Sciatic nerve (tissue), 2 donors: ENCODE measurements at regions not wholly inside any gene's neighbourhood (a gene's known extent, or its start where the extent isn't known, plus 50 kb on each side); places are given as distances from the start of the nearest gene placed in this dataset.
"Not testable (repeated sequence)": the region's sequence is repeated elsewhere in the genome, so short reads cannot be mapped to it uniquely, and the experiment has no call there.

Experiments
- ATAC-seq: fragments of 200-7000 bp; cut with Tn5 transposase; one replicate; pipeline ENCODE4 v1.9.1; 2020; ENCODE audit warnings: mild to moderate bottlenecking, moderate library complexity
- DNase-seq: peaks from one replicate; pipeline ENCODE4 v3.0.0-alpha.2; 2020; ENCODE audit warnings: low spot score
- intact Hi-C: fragments of 100-400 bp; cut with DNase I; formaldehyde crosslinking; loops from one replicate; pipeline ENCODE4 v1.14.2; 2022
- donor health status: DM: no; HTN: no; CAD: no.
- donor health status: DM: no; HTN: no; CAD: no.

DNA sequence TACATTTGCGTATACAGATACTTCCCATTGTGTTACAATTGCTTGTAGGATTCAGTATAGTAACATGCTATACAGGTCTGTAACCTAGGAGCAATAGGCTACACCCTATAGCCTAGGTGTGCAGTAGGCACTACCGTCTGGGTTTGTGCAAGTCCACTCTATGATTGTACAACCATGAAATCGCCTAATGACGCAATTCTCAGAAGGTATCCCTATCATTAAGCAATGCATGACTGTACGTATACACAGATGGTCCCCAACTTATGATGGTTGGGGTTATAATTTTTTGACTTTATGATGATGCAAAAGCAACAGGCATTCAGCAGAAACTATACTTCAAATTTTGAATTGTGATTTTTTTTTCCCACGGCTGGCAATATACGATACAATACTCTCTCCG is 458.2 kb upstream of the NOX3 start:
- DNase-seq (no peak), ATAC-seq (no peak)
- intact Hi-C loops = no loop called here

DNA sequence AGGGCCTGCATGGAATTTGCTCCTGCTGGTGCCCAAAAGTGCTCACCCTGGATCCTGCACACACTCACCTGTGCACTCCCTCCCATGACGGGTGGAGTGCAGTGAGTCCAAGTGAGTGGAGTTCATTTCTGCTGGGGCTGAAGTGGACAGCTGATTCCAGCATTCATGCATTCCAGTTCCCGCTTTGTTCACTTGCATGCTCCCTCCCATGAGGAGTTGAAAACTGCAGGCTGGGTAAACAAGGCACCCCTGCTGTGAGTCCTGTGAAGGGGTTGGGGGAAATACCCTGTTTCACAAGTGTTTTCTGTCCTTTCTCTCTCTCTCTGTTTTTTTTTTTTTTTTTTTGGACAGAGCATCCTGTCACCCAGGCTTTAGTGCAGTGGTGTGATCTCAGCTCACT is 454.1 kb upstream of the NOX3 start:
- no peak for ATAC-seq

DNA sequence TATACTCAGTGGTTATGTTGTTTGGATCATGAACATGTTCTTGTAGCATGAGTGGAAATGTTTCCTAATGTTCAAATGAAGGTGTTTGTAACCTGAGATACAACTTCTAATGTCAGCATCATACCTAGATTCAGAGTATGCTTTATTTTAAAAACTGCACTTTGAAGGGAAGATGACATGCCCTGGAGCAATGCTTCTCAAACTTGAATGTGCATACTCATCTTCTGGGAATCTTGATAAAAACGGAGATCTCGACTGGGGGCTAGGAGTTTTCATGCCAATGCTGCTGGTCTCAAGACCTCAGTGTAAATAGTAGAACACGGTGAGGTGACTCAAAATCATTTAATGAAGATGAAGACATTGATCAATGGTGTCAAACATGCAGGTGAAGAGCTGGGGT is 440.0 kb upstream of the NOX3 start:
- DNase-seq (no peak), ATAC-seq (no peak)

More for the DNA sequence above, 454.1 kb upstream of the NOX3 start:
- intact Hi-C loops = loop anchor here (5.0 kb wide), 1 partner anchor 1058 kb away; no protein-coding TSS in a partner anchor
- no peak for DNase-seq

DNA sequence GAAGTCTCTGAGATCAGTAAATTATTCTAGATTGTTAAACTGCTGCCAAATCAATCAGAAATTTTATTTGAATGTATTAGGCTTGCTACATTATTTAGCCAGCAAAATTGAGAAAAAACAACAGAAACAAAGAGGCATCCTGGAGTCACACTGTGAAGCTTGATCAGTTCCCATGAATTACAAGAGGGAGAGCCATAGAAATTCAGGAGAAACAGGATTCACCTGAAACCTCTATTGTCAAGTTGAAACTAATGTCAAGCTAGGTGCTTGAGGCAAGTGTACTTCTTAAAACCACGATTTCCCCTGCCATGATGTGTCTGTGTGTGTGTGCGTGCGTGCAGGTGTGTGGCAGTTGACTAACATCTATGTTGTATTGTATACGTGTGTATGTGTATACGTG is 439.1 kb upstream of the NOX3 start:
- no peak for DNase-seq
- intact Hi-C loops = no loop called here
- no peak for ATAC-seq

More for the DNA sequence above, 440.0 kb upstream of the NOX3 start:
- intact Hi-C loops = no loop called here

DNA sequence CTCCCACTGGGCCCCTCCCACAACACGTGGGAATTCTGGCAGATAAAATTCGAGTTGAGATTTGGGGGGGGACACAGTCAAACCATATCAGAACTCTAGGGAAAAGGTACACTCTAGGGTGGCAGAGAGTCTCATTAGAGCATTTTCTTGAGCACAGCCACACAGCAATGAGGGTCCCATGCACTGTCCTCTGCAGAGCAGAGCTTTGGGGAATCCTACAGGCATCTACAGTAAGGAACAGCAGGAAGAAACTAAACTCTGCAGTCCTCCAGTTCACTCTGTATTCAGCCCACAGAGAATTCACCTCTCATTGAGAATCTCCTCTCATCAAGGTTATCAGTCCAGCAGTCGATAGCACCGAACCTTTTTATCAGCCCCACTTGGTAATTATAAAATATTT is 438.6 kb upstream of the NOX3 start:
- no peak for DNase-seq
- no peak for ATAC-seq
- intact Hi-C loops = no loop called here

DNA sequence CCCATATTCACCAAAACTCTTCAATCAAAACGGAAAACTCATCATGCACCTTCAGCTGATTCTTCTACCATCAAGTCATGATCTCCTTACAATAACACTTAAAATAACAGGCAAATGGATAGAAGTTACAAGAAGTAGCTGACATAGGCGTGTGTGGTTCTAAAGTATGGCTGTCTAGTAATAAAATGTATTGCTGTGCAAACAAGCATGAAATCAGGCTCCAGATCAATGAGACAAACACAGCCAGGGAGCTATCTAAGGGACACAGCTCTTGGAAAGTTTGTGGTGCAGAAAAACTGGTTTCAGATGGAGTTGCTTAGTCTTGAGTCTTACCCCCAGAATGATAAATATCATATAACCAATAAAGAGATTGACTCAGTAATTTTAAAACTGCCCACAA is 434.8 kb upstream of the NOX3 start:
- no peak for ATAC-seq
- intact Hi-C loops = no loop called here
- DNase-seq = no peak

GRCh38 chr6:155889410-155889809 is 433.8 kb upstream of the NOX3 start:
- intact Hi-C loops = no loop called here
- ATAC-seq (no peak), DNase-seq (no peak)

DNA sequence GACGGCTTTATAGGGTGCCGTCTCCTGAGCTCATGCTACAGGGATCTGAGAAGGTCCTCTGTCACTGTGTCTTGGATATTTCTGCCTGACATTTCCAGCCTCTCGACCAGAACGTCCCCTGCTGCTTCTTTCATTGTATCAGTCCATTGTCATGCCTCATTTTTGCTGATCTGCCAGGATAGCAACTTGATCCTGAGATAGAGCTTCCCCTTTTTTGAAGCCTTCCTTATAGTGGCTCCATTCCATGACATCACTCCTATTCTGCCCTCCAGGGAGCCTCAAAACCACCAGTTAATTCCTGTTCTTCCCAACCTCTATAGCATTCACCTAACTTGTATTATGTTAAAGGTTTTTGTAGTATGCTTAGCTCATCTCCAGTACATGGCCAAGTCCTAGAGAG is 431.8 kb upstream of the NOX3 start:
- DNase-seq = no peak
- no peak for ATAC-seq
- intact Hi-C loops = no loop called here

DNA sequence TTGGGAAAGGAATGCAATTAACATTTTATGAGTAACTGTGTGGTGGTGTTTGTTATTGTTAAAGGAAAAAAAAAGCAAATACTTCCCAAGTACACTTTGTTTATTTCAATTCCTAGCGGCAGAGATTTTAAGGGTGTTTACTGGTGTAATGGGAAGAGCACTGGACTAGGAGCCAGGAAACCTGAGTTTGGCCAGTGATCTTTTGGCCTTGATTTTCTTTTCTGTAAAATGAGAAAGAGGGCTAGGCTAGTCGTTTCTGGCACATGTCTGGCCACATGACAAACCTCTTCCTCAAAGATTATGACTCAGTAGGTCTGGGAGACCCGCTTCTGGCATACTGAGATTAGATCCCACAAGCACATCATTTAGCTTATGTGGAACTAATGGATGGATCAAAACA is 428.1 kb upstream of the NOX3 start:
- ATAC-seq (peak; percentile 13), DNase-seq (no peak)
- intact Hi-C loops = no loop called here

DNA sequence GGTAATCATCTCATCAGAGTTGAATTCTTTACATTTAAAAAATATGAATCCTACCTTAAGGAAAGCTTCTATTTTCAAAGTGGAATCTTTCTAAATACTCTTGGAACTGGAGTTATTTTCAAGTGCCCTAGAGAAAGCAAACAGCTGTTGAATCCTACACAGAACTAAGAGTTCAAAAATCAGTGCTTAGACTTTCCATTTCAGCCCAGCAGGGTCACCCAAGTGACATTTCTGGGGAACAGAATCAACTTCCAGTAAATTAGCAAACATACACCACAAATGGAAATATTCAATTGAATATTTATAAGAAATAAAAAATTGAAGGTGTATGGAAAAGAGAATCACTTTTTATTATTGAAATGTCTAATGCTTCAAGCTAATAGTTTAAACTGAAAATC is 427.7 kb upstream of the NOX3 start:
- DNase-seq (no peak), ATAC-seq (no peak)
- intact Hi-C loops = no loop called here

GRCh38 chr6:155882527-155883333 is 427.1 kb upstream of the NOX3 start:
- ATAC-seq (no peak), DNase-seq (no peak)
- intact Hi-C loops = no loop called here

DNA sequence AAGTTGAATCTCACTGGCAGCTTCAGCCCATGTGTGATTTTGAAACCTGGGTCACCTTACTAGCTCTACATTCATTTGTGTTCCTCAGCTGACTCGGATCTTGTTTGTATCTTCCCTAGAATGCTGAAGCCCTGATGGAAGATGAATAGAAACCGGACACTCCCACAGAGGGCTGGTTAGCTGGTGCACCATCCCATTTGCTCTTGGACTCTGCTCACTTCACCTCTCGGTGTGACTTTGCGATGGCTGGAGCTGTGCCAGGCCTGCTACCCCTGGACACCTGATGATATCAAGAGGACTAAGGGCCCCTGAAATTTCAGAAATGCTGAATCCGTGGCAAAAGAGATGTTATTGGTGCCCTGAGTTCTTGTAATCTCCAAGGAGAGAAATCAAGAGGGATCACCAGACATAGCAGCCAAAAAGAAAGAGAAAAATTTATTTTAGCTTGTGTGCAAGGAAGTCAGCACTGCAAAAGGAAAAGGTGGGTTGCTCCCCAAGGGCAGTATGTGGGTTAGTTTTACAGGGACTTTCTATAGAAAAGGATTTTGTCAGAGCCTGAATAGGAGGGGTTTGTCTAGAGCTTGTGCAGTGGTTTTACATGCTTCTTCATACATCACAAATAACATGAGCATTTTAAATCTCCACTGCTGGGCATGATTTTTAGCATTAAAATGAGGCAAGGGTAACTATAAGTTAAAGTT is 426.3 kb upstream of the NOX3 start:
- ATAC-seq = peak; percentile 50
- intact Hi-C loops = no loop called here

GRCh38 chr6:155880900-155881299 is 425.3 kb upstream of the NOX3 start:
- no peak for ATAC-seq
- intact Hi-C loops = no loop called here
- DNase-seq = no peak

More for the DNA sequence above, 426.3 kb upstream of the NOX3 start:
- DNase-seq = no peak

- intact Hi-C loops = no loop called here
- no peak for ATAC-seq
- DNase-seq = no peak
Observed at GRCh38 chr6:155872961-155873360, 417.3 kb upstream of the NOX3 start.

- intact Hi-C loops = no loop called here
- ATAC-seq (no peak), DNase-seq (no peak)
Observed at GRCh38 chr6:155867682-155868081, 412.0 kb upstream of the NOX3 start.

DNA sequence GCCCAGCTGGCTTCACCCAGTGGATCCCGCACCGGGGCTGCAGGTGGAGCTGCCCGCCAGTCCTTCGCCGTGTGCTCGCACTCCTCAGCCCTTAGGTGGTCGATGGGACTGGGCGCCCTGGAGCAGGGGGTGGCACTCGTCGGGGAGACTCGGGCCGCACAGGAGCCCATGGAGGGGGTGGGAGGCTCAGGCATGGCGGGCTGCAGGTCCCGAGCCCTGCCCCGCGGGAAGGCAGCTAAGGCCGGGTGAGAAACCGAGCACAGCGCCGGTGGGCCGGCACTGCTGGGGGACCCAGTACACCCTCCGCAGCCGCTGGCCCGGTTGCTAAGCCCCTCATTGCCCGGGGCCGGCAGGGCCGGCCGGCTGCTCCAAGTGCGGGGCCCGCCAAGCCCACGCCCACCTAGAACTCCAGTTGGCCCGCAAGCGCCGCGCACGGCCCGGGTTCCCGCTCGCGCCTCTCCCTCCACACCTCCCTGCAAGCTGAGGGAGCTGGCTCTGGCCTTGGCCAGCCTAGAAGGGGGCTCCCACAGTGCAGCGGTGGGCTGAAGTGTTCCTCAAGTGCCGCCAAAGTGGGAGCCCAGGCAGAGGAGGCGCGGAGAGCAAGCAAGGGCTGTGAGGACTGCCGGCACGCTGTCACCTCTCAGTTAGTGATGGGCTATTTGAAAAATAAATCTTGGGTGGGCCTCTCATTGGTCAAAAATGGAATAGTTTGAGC is 411.2 kb upstream of the NOX3 start:
- intact Hi-C loops, ATAC-seq, DNase-seq: not testable (repeated sequence)

GRCh38 chr6:155861821-155862220 is 406.2 kb upstream of the NOX3 start:
- no peak for ATAC-seq
- intact Hi-C loops = no loop called here
- DNase-seq = no peak

- intact Hi-C loops, DNase-seq, ATAC-seq: not testable (repeated sequence)
Observed at GRCh38 chr6:155858906-155859305, 403.3 kb upstream of the NOX3 start.

- intact Hi-C loops = no loop called here
- DNase-seq (no peak), ATAC-seq (no peak)
Observed at GRCh38 chr6:155854787-155855186, 399.1 kb upstream of the NOX3 start.

DNA sequence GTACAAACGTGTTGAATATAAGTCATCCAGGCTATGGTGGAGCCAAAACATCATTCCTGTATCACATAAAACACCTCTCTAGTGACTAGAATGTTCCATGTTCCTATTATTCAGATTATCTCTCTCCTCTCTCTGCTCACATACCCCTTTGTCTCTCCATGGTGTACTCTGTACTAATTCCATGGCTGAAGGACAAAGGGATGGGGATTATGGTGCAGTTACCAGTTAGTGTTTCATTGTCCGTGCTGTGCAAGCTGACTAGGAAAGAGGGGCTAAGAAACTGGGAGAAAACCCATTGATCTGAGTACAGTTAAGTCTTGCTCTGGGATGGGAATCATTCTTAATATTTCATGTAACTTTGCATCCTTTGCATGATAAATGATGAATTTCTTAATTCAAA is 397.4 kb upstream of the NOX3 start:
- intact Hi-C loops = no loop called here
- DNase-seq = no peak

More for the DNA sequence above, 397.4 kb upstream of the NOX3 start:
- ATAC-seq = no peak
